ENCODE measurements at regions not wholly inside any gene's neighbourhood (a gene's known extent, or its start where the extent isn't known, plus 50 kb on each side); places are given as distances from the start of the nearest gene placed in this dataset.
"Not testable (repeated sequence)": the region's sequence is repeated elsewhere in the genome, so short reads cannot be mapped to it uniquely, and the experiment has no call there.

DNA sequence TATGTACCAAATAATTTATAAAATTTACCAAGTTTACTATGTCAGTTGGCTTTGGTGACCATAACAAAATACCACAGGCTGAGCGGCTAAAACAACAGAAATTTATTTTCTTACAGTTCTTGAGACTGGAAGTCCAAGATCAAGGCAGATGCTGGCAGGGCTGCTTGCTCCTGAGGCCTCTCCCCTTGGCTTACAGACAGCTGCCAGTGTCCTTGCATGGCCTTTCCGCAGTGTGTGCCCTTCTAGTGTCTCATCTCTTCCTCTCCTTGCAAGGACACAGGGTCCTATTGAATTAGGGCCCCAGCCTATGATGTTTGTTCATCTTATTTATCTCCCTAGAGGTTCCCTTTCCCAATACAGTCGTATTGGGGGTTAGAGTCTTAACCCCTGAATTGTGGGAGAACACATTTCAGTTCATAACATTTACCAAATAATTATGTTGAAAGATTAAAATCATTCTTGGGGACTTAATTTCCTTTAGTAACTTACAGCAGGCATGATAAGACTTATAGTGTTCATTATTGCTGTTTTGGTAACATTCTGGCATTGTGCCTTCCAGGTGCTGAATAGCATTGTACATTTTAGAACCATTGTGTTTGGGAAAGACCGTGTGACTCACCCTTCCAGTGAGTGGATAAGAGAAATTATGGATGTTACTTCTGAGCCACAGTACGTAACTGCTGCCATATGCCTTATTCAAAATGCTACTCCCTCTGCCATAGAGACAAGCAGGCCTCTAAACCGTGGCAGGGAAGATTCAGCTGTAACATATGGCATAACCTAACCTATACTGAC, 317.5 kb downstream of the TMX3 start:
- no peak for DNase-seq (ENCODE audit: low spot score)
- intact Hi-C loops (cut with DNase I), result no loop called here
- TF ChIP-seq POLR2AphosphoS5 (IDR thresholded peaks at IDR 0.05) (no peak), POLR2A (IDR thresholded peaks at IDR 0.05) (no peak)
- TF ChIP-seq, protein P1, sequence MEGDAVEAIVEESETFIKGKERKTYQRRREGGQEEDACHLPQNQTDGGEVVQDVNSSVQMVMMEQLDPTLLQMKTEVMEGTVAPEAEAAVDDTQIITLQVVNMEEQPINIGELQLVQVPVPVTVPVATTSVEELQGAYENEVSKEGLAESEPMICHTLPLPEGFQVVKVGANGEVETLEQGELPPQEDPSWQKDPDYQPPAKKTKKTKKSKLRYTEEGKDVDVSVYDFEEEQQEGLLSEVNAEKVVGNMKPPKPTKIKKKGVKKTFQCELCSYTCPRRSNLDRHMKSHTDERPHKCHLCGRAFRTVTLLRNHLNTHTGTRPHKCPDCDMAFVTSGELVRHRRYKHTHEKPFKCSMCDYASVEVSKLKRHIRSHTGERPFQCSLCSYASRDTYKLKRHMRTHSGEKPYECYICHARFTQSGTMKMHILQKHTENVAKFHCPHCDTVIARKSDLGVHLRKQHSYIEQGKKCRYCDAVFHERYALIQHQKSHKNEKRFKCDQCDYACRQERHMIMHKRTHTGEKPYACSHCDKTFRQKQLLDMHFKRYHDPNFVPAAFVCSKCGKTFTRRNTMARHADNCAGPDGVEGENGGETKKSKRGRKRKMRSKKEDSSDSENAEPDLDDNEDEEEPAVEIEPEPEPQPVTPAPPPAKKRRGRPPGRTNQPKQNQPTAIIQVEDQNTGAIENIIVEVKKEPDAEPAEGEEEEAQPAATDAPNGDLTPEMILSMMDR (IDR thresholded peaks at IDR 0.05), result no peak
- Histone ChIP-seq H3K4me3 (no peak overlapping the region), H3K27me3 (replicated peaks; ENCODE audit: insufficient read depth) (no peaks in the 10 kb centered on the region), H3K27ac (no peak overlapping the region), H3K4me1 (replicated peaks) (no peaks in the 10 kb centered on the region), H3K9me3 (no peaks in the 10 kb centered on the region), H3K36me3 (no peaks in the 10 kb centered on the region)
- 72% methylated on average over 6 of the region's 6 CpGs for WGBS

DNA sequence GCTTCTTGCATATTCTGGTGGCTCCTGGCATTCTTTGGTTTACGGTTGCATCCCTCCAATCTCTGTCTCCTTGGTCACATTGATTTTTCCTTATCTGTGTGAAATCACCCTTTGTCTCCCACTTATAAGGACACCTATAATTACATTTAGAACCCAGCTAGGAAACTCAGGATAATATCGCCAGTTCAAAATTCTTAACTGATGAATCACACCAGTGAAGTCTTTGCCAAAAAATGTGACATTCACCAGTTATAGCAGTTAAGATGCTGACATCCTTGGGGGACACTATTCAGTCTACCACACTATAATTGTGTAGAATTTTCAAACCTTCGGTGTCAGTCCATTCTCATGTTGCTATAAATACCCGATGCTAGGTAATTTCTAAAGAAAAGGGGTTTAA, 320.2 kb downstream of the TMX3 start:
- TF ChIP-seq, protein P1 (IDR thresholded peaks at IDR 0.05), result no peak
- TF ChIP-seq POLR2AphosphoS5 (IDR thresholded peaks at IDR 0.05), result no peak
- TF ChIP-seq POLR2A (IDR thresholded peaks at IDR 0.05), result no peak
- WGBS, result 89% methylated on average over 4 of the region's 4 CpGs
- DNase-seq (ENCODE audit: low spot score), result no peak
- H3K36me3 ChIP-seq, result no peaks in the 10 kb centered on the region
- no peaks in the 10 kb centered on the region for H3K27me3 ChIP-seq (replicated peaks; ENCODE audit: insufficient read depth)
- no peaks in the 10 kb centered on the region for H3K4me1 ChIP-seq (replicated peaks)
- intact Hi-C loops (cut with DNase I), result no loop called here
- no peak overlapping the region for H3K27ac ChIP-seq
- no peaks in the 10 kb centered on the region for H3K9me3 ChIP-seq
- H3K4me3 ChIP-seq, result no peak overlapping the region

DNA sequence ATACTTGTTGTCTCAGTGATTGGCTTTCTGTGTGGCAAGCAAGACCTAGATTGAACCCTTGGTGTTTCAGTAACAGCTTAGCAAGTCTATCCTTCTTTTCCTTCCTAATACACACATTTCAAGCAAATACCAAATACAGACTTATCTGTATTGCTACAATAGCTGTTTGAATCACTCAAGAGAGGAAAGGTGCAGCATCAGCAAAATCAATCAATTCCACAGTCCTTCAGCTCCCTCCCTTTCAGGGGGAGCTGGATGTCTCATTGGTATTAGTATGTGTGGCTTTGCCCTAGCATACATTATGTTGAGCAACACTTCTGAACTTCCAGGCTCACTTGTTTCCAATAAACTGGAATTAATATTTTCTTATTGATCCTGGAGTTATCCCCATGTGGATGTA, 323.1 kb downstream of the TMX3 start:
- intact Hi-C loops (cut with DNase I), result no loop called here

DNA sequence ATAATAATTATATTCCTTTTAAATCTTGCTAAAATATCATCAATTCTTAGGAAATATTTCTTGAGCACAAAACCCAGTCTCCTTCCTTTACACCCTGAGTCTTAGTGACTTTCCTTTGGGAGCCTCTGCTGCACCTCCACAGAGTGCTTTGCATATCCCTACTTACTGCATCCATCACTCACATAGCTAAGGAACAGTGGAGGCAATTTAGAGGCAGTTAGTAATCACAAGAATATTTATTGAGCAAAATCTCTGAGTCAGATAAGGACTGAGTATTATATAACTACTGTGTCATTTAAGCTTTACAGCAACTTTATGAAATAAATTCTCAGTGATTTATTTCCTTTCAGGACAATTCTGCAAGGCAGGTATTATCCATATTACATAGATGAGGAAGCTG, 327.7 kb downstream of the TMX3 start:
- intact Hi-C loops (cut with DNase I), result no loop called here
- Histone ChIP-seq H3K27me3 (replicated peaks; ENCODE audit: insufficient read depth) (no peaks in the 10 kb centered on the region), H3K4me3 (no peak overlapping the region), H3K27ac (no peak overlapping the region), H3K9me3 (no peaks in the 10 kb centered on the region), H3K4me1 (replicated peaks) (no peaks in the 10 kb centered on the region), H3K36me3 (no peaks in the 10 kb centered on the region)
- no peak for DNase-seq (ENCODE audit: low spot score)
- TF ChIP-seq POLR2A (IDR thresholded peaks at IDR 0.05) (no peak), POLR2AphosphoS5 (IDR thresholded peaks at IDR 0.05) (no peak)
- TF ChIP-seq, protein P1 (IDR thresholded peaks at IDR 0.05), result no peak

More for the DNA sequence above, 323.1 kb downstream of the TMX3 start:
- no peak overlapping the region for H3K27ac ChIP-seq
- DNase-seq (ENCODE audit: low spot score), result no peak
- no peaks in the 10 kb centered on the region for H3K36me3 ChIP-seq
- H3K9me3 ChIP-seq, result no peaks in the 10 kb centered on the region
- TF ChIP-seq POLR2AphosphoS5 (IDR thresholded peaks at IDR 0.05) (no peak), POLR2A (IDR thresholded peaks at IDR 0.05) (no peak)
- TF ChIP-seq, protein P1 (IDR thresholded peaks at IDR 0.05), result no peak
- H3K4me3 ChIP-seq, result no peak overlapping the region
- no peaks in the 10 kb centered on the region for H3K4me1 ChIP-seq (replicated peaks)
- no peaks in the 10 kb centered on the region for H3K27me3 ChIP-seq (replicated peaks; ENCODE audit: insufficient read depth)

DNA sequence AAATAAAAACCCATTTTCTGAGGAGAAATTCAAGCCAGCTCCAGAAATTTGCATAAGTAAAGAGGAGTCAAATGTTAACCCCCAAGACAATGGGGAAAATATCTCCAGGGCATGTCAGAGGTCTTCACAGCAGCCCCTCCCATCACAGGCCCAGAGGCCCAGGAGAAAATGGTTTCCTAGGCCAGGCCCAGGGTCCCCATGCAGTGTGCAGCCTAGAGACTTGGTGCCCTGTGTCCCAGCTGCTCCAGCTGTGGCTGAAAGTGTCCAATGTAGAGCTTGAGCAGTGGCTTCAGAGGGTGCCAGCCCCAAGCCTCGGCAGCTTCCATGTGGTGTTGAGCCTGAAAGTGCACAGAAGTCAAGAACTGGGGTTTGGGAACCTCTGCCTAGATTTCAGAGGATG, 330.9 kb downstream of the TMX3 start:
- H3K27me3 ChIP-seq (replicated peaks; ENCODE audit: insufficient read depth); H3K36me3 ChIP-seq; DNase-seq (ENCODE audit: low spot score); H3K9me3 ChIP-seq; H3K4me3 ChIP-seq; intact Hi-C loops (cut with DNase I); H3K27ac ChIP-seq; H3K4me1 ChIP-seq (replicated peaks): not testable (repeated sequence)
- 100% methylated on average over 1 of the region's 1 CpG for WGBS
